Right renal cortex interstitium (tissue), 3 donors: ENCODE measurements at regions not wholly inside any gene's neighbourhood (a gene's known extent, or its start where the extent isn't known, plus 50 kb on each side); places are given as distances from the start of the nearest gene placed in this dataset.
"Not testable (repeated sequence)": the region's sequence is repeated elsewhere in the genome, so short reads cannot be mapped to it uniquely, and the experiment has no call there.

Source experiments
- DNase-seq, 3 donors: peaks; one replicate each; pipeline ENCODE4 v3.0.0-alpha.2; 2013; ENCODE audit warnings: low read depth in 3 of 3, low spot score in 2 of 3

DNA sequence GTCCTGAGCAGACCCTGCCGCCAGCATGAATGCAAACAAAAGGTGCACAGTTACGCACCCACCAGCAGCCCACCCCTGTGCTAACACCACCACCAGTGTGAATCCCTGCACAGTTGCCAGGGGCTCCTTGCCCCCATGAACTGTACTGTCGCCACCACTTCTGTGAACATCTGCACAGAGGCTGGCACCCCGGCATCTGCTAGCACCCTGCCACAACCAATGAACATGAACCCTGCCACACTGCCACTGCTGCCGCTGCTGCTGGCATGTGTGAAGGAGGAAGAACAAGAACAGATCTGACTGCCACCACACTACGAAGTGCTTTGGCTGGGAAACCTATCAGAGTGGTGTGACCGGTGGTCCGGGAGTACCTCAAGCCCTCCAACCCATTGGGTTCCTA, 261.3 kb downstream of the PARM1 start:
- DNase-seq = no peak

DNA sequence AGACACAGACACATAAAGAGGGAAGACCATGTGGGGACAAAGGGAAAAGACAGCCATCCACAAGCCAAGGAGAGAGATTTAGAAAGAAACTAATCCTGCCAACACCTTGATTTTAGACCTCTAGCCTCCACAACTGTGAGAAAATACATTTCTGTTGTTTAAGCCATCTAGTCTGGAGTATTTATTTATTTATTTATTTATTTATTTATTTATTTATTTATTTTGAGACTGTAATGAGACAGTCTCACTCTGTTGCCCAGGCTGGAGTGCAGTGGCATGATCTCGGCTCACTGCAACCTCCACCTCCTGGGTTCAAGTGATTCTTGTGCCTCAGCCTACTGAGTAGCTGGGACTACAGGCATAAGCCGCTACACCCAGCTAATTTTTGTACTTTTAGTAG, 259.3 kb downstream of the PARM1 start:
- DNase-seq = not testable (repeated sequence)

DNA sequence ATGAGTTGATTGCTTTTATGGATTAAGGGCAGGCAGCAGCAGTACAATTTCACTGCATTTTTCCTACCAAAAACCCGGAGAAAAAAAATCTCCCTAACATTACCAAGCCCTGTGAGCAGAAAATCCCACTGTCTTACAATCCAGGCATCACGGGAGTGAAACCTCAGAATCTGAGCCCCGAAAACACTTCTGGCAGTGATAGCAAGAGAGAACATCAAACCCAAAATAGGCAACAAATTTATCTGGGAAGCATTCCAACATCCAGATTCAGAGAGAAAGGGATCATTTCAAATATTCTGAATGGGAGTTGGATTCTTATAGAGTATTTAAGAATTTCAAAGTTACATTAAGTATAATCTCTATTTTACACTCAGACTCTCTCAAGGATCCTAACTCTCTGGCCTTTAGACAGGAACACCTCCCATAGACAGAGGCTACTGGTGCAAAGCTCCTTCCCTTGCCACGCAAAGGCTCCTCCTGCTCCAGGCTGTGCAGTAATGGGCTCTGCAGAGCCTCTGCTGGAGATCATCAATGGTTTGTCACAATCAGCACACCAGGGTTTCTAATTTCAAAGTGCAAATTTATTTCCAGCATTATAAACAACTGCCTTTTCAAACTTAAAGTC, 256.9 kb downstream of the PARM1 start:
- no peak for DNase-seq

DNA sequence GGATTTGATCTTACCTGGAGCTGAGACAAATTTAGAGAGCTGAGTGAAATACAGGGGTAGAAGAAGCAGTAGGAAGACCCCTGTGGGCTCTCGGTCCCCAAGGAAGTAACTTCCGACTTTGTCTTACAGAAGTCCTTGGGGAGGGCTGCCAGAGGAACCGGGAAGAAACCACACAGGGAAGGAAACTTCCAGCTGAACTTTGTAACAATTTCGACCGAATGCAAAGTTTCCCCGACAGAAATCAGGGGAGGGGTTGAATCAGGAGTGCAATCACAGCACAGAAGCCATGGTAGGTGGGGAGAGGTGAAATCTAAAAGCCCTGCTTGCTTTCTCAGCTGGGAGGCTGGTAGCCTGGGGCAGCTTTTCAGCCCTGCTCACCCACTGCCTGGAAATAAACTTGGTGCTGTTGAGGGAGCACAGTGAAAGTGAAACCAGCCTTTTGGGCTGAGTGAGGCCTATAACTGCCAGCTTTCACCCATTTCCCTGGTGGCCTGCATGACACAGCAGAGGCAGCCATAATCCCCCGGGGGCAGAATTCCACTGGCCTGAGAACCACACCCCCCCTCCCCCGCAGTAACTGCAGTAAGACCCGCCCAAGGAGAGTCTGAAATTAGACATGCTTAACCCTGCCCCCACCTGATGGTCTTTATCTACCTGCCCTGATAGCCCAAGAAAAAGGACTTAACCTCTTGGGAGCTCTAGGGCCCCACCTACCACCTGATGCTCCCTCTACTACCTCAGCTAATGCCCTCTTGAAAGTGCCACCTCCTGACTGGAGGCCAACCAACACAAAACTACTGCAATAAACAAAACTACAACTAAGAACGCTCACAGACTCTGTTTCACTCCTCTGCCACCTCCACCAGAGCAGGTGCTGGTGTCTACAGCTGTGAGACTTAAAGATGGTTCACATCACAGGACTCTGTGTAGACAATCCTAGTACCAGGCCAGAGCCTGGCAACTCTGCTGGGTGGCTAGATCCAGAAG, 248.2 kb downstream of the PARM1 start:
- DNase-seq = no peak

DNA sequence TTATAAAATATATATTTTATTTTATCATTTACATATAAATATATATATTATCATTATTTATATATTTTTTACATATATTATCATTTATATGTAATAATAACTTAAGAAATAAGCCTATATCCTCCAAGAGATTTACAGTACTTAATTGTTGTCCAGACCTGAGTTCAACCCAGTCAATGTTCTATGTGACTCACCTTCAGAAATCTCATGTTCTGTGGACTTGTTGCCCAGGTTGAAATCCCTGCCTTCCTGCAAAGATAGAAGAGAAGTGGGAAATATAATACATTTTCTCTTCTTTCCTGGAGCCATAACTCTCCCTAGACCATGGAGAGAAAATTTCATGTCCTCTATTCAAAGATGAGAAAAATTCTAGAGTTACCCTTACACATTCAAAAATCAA, 247.3 kb downstream of the PARM1 start:
- no peak for DNase-seq

DNA sequence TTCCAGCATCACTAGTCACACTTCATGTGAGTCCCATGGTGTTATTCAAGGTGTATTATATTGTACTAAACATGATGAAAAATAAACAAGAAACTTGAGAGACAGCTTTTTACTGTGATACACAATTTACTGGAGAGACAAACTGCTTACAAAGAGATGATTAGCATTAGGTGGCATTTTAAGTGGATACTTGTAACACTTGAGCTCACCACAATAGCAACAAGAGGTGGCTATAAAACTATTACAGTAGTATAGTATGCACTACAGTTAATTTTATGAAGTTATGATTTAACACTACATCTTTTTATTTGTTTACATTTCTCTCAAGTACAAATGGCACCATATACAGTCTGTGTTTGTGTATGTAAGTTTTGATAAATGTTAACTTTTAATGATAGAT, 246.6 kb downstream of the PARM1 start:
- DNase-seq = no peak

DNA sequence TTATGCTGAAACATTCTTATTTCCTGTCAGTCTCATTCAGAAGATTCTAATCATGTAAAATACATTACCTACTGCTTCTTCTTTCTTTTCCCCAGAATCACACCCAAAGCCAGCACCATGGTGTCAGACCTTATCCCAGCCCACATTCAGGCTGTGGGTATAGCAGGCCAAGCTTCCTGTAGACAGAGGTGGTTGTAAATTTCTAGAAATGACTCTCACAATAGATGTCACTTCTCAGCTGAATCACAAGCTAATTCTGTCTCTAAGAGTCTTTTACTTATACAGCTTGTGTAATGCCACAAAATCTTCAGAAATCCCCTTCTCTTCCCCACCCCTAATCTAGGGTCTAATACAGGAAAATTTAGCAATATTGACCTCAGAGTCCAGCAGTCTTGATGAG, 239.6 kb downstream of the PARM1 start:
- no peak for DNase-seq

DNA sequence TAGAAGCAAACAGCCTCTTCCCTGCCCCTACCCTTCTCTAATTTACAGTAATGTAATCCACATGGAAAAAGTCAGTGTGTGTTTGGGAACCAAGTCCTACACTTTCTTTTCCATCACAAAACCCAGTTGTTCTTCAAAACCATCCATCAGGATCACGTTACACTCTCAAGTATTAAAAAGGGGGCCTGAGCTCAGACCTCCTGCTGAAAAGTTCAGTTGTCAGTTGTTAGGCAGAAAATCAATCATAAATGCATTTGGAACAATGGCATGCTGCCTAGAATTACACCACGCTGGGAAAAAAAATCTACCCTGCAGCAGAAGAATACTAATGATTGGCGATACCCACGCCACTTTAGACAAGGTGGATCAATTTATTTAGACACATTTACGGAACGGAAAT, 236.5 kb downstream of the PARM1 start:
- no peak for DNase-seq

DNA sequence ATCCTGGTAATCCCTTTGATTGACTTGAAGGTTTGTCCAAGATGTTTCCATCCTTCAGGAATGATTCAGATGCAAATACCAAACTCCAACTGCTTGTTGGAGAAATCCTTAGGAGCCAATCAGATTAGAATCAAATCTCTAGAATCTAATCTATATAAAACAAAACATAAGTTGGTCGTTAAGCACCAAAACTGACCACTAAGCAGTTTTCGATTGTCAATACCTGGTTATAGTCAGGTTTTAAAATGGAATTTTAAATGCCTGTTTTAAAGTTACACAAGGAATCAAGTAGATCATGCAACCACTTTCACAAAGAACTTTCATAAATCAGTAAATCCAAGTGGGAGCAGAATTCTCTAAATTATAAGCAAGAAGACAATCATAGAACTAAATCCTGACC, 236.1 kb downstream of the PARM1 start:
- DNase-seq = no peak

DNA sequence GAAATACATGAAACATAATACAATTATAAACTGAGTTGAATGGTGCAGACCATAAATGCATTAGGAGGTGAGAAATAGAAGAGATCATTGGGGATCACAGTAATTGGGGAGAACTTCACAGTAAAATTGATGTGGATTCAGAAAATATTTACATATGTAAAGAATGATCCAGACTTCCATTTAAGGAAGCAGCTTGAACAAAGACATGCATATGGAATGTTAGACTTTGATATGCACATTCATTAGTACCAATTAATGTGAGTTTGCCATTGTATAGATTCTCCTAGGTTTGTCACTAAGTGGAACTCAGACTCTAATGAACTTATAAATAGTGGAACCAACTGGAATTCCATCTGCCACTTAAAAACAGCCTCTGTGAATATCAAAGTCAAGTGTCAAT, 235.6 kb downstream of the PARM1 start:
- DNase-seq = no peak

DNA sequence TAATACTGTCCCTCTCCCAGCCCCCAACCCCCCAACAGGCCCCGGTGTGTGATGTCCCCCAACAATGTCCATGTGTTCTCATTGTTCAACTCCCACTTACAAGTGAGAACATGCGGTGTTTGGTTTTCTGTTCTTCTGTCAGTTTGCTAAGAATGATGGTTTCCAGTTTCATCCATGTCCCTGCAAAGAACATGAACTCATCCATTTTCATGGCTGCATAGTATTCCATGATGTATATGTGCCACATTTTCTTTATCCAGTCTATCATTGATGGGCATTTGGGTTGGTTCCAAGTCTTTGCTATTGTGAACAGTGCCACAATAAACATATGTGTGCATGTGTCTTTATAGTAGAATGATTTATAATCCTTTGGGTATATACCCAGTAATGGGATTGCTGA, 232.2 kb downstream of the PARM1 start:
- not testable (repeated sequence) for DNase-seq

DNA sequence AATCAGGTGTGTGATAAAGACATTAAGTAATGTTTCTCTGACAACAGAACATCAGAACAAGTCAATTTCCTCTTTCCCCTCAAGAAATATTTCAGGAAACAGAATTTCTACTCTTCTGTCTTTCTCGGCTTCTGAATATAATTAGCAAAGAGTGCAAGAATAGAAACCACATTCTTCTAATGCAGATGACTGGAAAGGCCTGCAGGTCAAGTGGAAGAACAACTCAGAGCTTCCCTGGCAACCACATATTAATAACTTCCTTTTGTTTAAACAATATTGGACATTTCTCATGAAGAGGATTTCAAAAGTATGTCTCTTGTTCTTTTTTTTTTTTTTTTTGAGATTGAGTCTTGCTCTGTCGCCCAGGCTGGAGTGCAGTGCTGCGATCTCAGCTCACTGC, 225.5 kb downstream of the PARM1 start:
- DNase-seq = no peak

DNA sequence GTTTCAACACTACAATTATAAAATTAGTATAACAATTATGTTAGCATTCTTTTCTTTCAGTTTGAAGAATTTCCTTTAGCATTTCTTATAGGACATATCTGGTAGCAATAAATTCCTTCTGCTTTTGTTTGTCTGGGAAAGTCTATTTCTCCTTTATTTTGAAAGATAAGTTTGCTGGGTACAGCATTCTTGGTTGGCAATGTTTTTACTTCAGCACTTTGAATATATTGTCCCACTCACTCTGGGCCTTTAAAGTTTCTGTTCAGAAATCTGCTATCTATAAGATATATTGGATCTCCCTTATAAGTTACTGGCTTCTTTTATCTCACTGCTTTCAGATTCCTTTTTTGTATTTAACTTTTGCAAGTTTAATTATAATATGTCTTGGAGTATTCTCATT, 222.1 kb downstream of the PARM1 start:
- DNase-seq = no peak

DNA sequence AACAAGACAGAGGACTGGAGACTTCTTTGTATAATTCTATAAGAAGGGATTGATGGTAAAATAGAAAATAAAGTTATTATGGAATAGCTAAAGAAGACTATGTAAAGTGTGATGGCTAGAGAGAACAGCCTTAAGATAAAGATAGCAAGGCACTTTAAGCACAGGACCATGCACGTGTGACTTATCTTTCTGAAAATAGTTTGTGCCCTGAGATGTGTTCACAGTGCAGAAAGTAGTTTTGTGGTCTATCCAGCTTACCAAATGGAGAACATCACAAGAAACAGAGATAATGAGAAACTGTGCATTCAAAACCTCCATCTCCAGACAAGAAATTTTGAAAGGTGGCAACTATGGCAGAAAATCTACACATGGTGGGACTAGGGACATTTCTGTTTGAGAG, 213.3 kb downstream of the PARM1 start:
- DNase-seq = no peak

DNA sequence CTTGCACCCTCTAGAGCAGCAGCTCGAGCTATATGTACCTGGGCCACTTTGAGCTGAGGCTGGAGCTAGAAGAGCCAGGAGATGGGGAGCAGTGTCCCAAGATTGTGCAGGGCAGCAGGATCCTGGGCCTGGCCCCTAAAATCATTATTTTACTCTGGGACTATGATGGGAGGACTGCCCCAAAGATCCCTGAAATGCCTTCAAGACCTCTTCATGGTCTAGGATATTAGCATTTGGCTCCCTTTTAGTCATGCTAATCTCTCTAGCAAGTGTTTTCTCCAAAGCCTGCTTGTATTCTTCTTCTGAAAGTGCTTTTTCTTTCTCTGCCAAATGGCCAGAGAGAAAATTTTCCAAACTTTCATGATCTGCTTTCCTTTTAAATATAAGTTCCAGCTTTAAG, 211.6 kb downstream of the PARM1 start:
- DNase-seq = no peak

DNA sequence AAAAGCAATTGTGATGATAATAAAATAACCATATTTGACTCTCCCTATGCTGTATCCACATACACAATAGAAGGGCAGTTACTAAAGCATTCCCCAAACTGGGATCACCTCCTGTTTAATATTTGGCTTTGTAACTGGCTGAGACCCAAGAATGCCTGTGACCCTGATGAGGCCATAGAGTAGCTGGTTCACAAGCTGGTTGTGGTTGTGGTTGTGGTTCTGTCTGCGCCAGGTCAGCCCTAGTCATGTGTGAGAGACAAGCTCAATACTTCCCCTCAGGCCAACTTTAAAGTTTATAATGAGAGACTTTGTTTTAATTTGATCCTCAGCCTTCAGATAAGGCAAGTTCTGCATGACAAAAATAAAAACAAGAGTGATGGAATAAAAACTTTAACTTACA, 209.9 kb downstream of the PARM1 start:
- DNase-seq = no peak

DNA sequence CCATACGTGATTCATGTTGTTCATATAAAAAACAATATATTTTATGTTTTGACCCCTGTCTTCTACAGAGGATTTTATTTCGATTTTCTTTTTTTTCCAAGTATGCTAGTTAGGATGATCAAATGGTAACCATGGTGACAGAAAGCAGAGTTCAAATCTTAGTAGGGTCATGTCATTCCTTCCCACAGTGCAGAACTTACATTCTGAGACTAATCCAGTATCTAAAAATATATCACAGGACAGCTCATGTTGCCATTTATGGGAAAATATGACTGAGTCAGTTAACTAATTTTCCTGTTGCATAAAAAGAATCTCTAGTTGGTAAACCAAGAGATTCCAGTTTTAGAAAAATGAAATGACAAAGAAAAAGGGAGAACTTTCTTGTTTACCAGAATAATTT, 209.5 kb downstream of the PARM1 start:
- DNase-seq = no peak

DNA sequence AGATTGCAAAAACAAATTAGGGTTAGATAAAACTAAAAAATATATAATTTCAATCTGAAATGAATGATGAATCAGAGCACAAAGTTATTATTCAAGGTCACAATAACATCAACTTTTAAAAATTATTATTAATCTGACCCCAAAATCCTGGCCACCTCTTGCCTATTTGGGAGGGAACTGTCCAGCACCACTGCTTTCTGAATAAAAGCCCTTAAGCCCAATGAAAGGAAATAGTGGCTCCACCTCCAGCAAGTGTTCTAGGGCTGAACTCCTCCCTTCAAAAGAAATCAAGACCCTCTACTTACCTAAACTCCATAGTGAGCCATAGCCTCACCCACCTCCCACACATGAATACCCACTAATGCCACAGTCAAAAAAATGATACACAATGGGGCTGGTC, 208.2 kb downstream of the PARM1 start:
- no peak for DNase-seq

DNA sequence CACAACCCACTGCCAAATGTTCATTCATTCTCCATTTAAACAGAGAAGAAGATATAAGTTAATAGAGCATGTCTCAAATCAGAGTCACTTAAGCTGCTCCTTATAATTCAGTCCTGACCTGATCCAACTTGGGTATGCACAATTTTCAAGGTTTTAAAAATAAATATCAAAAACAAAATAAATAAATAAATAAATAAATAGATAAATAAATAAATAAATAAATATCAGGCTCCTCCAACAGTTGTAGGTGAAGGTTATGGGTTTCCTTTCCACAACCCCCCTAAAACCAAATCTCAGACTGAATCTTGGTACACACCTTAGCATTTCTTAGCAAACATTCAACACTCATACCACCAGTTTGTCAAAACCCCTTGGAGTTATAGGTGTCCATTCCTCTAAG, 204.4 kb downstream of the PARM1 start:
- no peak for DNase-seq

DNA sequence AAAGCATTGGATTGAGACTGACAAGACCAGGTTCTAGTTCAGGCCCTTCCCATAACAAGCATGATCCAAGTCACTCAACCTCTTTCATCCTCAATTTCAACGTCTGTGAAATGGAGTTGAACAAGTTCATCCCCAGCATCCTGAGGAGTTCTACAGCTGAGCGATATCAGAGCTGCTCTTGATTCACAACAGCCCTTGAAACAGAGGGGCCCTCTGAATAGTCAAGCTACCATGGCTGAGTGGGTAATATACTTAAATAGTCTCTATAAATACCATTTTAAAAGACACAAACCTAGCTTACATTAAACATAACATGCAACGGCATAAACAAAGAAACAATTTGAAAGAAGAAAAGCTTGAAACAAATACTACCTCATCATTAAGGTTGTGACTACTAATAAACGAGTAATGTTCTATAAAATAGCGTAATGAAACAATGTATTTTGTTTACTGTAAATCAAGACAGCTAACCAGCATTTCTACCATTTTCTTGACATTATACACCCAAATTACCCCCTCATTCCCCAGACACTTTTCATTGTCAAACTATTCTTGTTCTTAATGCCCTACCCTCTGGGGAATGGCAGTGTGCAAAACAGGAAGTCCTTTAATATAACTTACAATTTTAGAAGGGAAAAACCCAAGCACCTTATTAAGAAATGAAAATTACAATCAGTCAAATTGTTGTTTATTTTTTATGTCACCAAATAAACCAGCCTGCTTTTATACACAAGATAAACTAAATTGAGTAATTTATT, 202.3 kb downstream of the PARM1 start:
- no peak for DNase-seq

DNA sequence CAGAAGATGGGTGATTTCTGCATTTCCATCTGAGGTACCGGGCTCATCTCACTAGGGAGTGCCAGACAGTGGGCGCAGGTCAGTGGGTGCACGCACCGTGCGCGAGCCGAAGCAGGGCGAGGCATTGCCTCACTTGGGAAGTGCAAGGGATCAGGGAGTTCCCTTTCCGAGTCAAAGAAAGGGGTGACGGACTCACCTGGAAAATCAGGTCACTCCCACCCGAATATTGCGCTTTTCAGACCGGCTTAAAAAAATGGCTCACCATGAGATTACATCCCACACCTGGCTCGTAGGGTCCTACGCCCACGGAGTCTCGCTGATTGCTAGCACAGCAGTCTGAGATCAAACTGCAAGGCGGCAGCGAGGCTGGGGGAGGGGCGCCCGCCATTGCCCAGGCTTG, 194.0 kb downstream of the PARM1 start:
- not testable (repeated sequence) for DNase-seq

DNA sequence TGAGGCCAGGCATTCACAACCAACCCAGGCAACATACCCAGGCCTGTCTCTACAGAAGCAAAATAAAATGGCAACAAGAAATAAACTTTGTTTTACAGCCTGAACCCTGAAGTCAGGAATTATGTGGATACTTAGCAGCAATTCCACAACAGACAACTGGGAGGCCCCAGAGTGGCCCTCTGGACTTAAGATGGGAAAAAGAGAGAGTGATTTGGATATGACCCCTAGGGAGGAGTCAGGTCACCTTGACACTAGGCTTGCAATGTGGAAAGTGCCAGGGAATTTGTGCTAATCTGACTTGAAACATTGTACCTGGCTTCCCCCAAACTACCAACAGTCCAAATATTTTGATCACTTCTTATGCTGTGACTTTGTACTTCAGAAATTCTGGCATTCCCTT, 193.1 kb downstream of the PARM1 start:
- DNase-seq = no peak
